Activated naive CD8-positive, alpha-beta T cell treated with anti-CD3 and anti-CD28 coated beads, Interleukin-2, amount 50 U/mL, for 24 hours (primary cell): ENCODE measurements at regions not wholly inside any gene's neighbourhood (a gene's known extent, or its start where the extent isn't known, plus 50 kb on each side); places are given as distances from the start of the nearest gene placed in this dataset.

Source experiments
- ATAC-seq: fragments of 150-1000 bp; cut with Tn5 transposase; one replicate; pipeline ENCODE4 v1.10.0; 2021
- DNase-seq: peaks from one replicate; pipeline ENCODE4 v3.0.0; 2021
- H3K27ac Mint-ChIP-seq: one replicate; pipeline ENCODE4 v1.8.0; 2021; ENCODE audit warnings: mild to moderate bottlenecking, mixed read lengths
- H3K27me3 Mint-ChIP-seq: one replicate; pipeline ENCODE4 v1.8.0; 2021; ENCODE audit warnings: mixed read lengths
- H3K36me3 Mint-ChIP-seq: one replicate; pipeline ENCODE4 v1.8.0; 2021; ENCODE audit warnings: low read depth, mixed read lengths
- H3K4me1 Mint-ChIP-seq: one replicate; pipeline ENCODE4 v1.8.0; 2021; ENCODE audit warnings: mixed read lengths
- H3K4me3 Mint-ChIP-seq: one replicate; pipeline ENCODE4 v1.8.0; 2021; ENCODE audit warnings: mild to moderate bottlenecking, moderate library complexity, mixed read lengths
- H3K9me3 Mint-ChIP-seq: one replicate; pipeline ENCODE4 v1.8.0; 2021; ENCODE audit warnings: mixed read lengths

- DNase-seq (no peak), ATAC-seq (no peak)
- Mint-ChIP-seq H3K27me3 (no peaks in the 10 kb centered on the region), H3K4me1 (peaks cover 3% of the 10 kb centered on the region), H3K4me3 (no peak overlapping the region), H3K27ac (no peak overlapping the region), H3K36me3 (no peaks in the 10 kb centered on the region), H3K9me3 (peaks cover 4% of the 10 kb centered on the region)
Measured at GRCh38 chr9:31253800-31254762, 1130.4 kb upstream of the ACO1 start.

DNA sequence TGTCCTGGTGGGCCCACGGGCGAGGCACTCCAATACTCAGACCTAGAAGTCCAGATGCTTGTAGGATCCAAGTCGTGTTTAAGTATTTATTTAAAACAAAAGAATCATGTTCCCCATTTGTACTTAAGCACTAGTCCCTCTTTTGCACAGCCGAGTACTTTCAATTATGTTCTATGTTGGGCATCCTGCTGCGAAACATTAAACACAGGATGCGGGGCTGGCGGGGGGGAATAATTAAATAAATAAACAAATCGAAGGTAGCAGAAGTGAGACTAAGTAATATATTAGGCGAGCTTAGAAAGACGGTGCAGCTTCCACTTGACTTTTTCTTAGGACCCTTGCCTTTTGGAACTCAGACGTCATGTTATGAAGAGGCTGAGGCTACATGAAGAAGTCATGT is 1129.2 kb upstream of the ACO1 start:
- no peak overlapping the region for H3K27ac Mint-ChIP-seq
- DNase-seq (no peak), ATAC-seq (no peak)
- H3K27me3 Mint-ChIP-seq, result no peaks in the 10 kb centered on the region
- H3K4me1 Mint-ChIP-seq, result peaks cover 8% of the 10 kb centered on the region
- no peak overlapping the region for H3K4me3 Mint-ChIP-seq
- no peaks in the 10 kb centered on the region for H3K36me3 Mint-ChIP-seq
- H3K9me3 Mint-ChIP-seq, result peaks cover 4% of the 10 kb centered on the region

DNA sequence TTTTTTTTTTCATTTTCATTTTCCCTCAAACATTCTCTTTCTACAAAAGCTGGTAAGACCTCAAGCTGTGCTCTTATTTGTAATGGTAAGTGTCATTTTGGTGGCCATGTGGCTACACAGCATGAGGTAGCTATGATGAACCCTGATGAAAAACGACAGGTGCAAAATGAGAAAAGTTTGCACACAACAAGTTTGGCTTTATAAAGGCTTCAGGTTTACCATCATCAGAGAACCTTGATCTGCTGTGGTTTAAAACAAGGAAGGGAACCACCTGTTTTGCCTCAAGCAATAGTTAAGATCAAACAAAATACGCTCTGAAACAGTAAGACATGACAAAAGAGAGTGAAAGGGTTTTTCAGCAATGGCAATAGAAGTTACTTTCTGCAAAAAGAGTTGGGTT is 1124.6 kb upstream of the ACO1 start:
- no peak overlapping the region for H3K27ac Mint-ChIP-seq
- DNase-seq (no peak), ATAC-seq (no peak)
- no peak overlapping the region for H3K4me3 Mint-ChIP-seq
- H3K36me3 Mint-ChIP-seq, result no peaks in the 10 kb centered on the region
- no peaks in the 10 kb centered on the region for H3K27me3 Mint-ChIP-seq
- H3K9me3 Mint-ChIP-seq, result no peaks in the 10 kb centered on the region
- H3K4me1 Mint-ChIP-seq, result peaks cover 13% of the 10 kb centered on the region

DNA sequence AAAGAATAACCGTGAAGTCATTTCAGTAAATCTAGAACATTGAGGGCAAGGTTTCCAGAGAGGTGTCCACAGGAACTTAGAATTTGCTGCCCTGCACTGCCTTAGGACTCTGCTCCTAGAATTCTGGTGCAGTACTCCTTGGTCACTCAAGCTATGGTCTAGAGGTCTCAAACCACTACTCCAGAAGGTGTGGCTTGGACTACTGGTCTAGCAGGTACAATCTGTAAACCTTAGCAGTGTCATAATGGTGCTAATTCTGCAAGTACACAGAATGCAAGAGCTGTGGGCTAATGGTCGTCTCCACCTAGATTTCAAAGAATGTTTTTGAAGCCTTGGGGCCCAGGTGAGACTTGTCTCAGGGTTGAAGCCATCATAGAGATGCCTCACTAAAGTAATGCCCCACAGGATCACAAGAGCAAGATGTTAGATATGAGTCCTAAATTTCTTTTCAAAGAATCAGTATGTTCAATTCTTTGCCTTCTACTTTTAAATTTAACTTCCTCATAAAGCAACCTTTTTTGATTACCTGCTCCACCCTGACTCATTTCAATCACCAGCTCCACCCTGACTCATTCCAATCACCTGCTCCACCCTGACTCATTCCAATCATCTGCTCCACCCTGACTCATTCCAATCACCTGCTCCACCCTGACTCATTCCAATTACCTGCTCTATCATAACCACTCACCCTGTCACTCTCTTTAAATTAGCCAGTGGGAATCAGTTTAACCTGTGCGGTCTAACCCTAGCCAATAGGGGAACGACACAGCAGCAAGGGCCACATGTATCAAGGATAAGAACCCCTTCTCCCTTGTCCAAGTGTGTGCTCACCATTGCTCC is 1111.8 kb upstream of the ACO1 start:
- H3K4me3 Mint-ChIP-seq, result no peak overlapping the region
- H3K4me1 Mint-ChIP-seq, result peaks cover 6% of the 10 kb centered on the region
- H3K36me3 Mint-ChIP-seq, result no peaks in the 10 kb centered on the region
- DNase-seq, result no peak
- no peak overlapping the region for H3K27ac Mint-ChIP-seq
- H3K27me3 Mint-ChIP-seq, result no peaks in the 10 kb centered on the region
- H3K9me3 Mint-ChIP-seq, result peaks cover 10% of the 10 kb centered on the region
- ATAC-seq, result peak; percentile 49

- Mint-ChIP-seq H3K4me3 (no peak overlapping the region), H3K27ac (no peak overlapping the region), H3K4me1 (peaks cover 17% of the 10 kb centered on the region), H3K36me3 (no peaks in the 10 kb centered on the region), H3K27me3 (no peaks in the 10 kb centered on the region), H3K9me3 (no peaks in the 10 kb centered on the region)
- ATAC-seq, result no peak
- DNase-seq, result no peak
Measured at GRCh38 chr9:31275419-31275818, 1109.0 kb upstream of the ACO1 start.

DNA sequence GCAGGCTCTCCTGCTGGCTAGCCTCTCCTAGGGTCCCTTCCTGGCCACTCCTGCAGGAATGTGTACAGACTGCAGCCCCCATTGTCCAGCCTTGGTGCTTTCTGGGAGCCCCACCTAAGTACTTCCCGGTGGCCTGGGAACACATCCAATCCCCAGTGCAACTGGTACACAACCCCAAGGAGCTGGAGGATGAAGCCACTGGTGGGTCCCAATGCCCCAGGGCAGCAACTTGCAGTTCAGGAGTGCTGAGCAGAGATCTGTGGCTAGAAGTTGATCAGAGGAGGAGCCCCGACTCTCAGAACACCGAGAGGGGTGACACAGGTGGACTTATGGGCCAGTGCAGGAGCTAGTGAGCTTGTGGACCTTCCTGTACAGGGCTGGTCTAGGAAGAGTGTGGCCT is 1093.7 kb upstream of the ACO1 start:
- Mint-ChIP-seq H3K36me3 (no peaks in the 10 kb centered on the region), H3K4me3 (no peak overlapping the region), H3K27ac (no peak overlapping the region), H3K9me3 (peaks cover 15% of the 10 kb centered on the region), H3K4me1 (no peaks in the 10 kb centered on the region), H3K27me3 (no peaks in the 10 kb centered on the region)
- ATAC-seq, result no peak
- DNase-seq, result no peak

- no peak for ATAC-seq
- peak overlapping the region; percentile 8 for H3K4me3 Mint-ChIP-seq
- no peaks in the 10 kb centered on the region for H3K9me3 Mint-ChIP-seq
- H3K4me1 Mint-ChIP-seq, result peaks cover 22% of the 10 kb centered on the region
- H3K27ac Mint-ChIP-seq, result no peak overlapping the region
- no peaks in the 10 kb centered on the region for H3K27me3 Mint-ChIP-seq
- no peaks in the 10 kb centered on the region for H3K36me3 Mint-ChIP-seq
- DNase-seq, result no peak
Measured at GRCh38 chr9:31302620-31303418, 1081.6 kb upstream of the ACO1 start.

GRCh38 chr9:31304576-31304975 is 1079.9 kb upstream of the ACO1 start:
- DNase-seq (no peak), ATAC-seq (no peak)
- H3K36me3 Mint-ChIP-seq, result no peaks in the 10 kb centered on the region
- no peaks in the 10 kb centered on the region for H3K27me3 Mint-ChIP-seq
- H3K4me3 Mint-ChIP-seq, result no peak overlapping the region
- H3K9me3 Mint-ChIP-seq, result no peaks in the 10 kb centered on the region
- H3K27ac Mint-ChIP-seq, result no peak overlapping the region
- H3K4me1 Mint-ChIP-seq, result peaks cover 22% of the 10 kb centered on the region

DNA sequence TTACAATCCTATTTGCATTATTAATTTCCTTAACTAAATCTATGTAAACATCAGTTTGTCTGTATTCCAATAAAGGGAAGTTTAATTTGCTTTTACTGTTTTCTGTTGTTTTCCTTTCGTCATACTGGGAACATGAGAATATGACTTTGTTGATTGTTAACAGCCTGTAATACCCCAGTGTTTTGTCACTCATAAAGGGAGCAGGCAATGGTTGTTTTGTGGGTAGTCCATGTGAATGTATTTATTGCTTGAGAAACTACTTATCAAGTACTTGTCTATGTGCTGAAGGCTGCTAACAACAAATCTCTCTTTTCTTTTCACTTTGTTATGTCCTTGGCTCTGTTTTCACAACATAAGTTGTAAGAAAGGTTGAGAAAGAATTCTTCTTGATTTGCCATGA is 1070.2 kb upstream of the ACO1 start:
- H3K4me1 Mint-ChIP-seq, result peaks cover 3% of the 10 kb centered on the region
- DNase-seq, result no peak
- no peak overlapping the region for H3K27ac Mint-ChIP-seq
- H3K4me3 Mint-ChIP-seq, result no peak overlapping the region
- H3K36me3 Mint-ChIP-seq, result no peaks in the 10 kb centered on the region
- no peaks in the 10 kb centered on the region for H3K27me3 Mint-ChIP-seq
- no peak for ATAC-seq
- peaks cover 11% of the 10 kb centered on the region for H3K9me3 Mint-ChIP-seq

DNA sequence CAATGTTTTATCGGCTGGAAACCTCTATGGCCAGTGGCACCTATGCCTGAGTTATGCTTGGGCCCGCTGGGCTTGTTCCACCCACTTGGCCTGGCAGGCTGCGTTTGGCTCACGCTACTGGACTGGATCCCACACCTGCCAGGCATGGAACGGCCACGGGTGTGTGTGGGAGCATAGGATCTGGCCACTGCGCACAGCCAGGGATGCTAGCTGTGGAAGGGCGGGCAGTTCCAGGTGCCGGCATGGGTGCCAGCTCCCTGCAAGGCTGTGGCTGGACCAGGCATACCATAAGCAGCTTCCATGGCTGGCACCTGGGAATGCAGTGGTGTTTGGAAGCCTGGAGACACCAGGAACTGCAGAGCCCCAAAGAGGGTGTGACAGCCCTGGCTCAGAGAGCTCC is 1063.9 kb upstream of the ACO1 start:
- Mint-ChIP-seq H3K36me3 (no peaks in the 10 kb centered on the region), H3K9me3 (no peaks in the 10 kb centered on the region), H3K27me3 (no peaks in the 10 kb centered on the region), H3K4me3 (no peak overlapping the region), H3K27ac (no peak overlapping the region), H3K4me1 (peaks cover 25% of the 10 kb centered on the region)
- DNase-seq (no peak), ATAC-seq (no peak)

DNA sequence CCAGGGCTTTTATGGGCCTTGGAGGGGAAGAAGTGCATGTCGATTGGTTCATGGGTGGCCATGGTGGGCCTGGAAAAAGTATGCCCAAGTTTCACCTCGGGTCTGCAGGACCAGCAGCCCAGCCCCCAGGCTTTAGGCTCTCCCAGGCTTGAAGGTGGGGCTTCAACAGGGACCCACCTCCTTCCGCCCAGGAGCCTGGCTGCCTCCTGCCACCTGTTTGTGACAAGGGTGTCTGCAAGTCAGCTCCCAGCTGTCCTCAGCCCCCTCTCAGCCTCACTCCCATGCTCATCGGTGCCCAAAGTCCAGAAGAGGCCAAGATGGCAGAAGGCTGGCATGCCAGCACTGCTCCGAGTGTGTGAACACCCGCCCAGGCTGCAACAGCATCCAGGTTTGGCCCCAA is 1063.2 kb upstream of the ACO1 start:
- Mint-ChIP-seq H3K27ac (no peak overlapping the region), H3K36me3 (no peaks in the 10 kb centered on the region), H3K9me3 (peaks cover under 1% of the 10 kb centered on the region), H3K4me3 (no peak overlapping the region), H3K27me3 (no peaks in the 10 kb centered on the region), H3K4me1 (peaks cover 26% of the 10 kb centered on the region)
- ATAC-seq (no peak), DNase-seq (no peak)

- Mint-ChIP-seq H3K9me3 (peaks cover 5% of the 10 kb centered on the region), H3K4me1 (peaks cover 26% of the 10 kb centered on the region), H3K27ac (no peak overlapping the region), H3K27me3 (no peaks in the 10 kb centered on the region), H3K36me3 (no peaks in the 10 kb centered on the region), H3K4me3 (no peak overlapping the region)
- DNase-seq, result no peak
- ATAC-seq, result no peak
Measured at GRCh38 chr9:31321686-31322085, 1062.8 kb upstream of the ACO1 start.

- Mint-ChIP-seq H3K4me3 (no peak overlapping the region), H3K36me3 (no peaks in the 10 kb centered on the region), H3K4me1 (peaks cover 26% of the 10 kb centered on the region), H3K9me3 (peaks cover 18% of the 10 kb centered on the region), H3K27me3 (no peaks in the 10 kb centered on the region), H3K27ac (peak overlapping the region; percentile 50)
- ATAC-seq, result peak; percentile 61
- DNase-seq, result no peak
Measured at GRCh38 chr9:31323726-31324444, 1060.6 kb upstream of the ACO1 start.

GRCh38 chr9:31325778-31326177 is 1058.7 kb upstream of the ACO1 start:
- Mint-ChIP-seq H3K9me3 (peaks cover 18% of the 10 kb centered on the region), H3K4me1 (peaks cover 26% of the 10 kb centered on the region), H3K27ac (no peak overlapping the region), H3K36me3 (no peaks in the 10 kb centered on the region), H3K27me3 (no peaks in the 10 kb centered on the region), H3K4me3 (no peak overlapping the region)
- DNase-seq (no peak), ATAC-seq (no peak)
